Naive B cell (primary cell): ENCODE measurements at regions not wholly inside any gene's neighbourhood (a gene's known extent, or its start where the extent isn't known, plus 50 kb on each side); places are given as distances from the start of the nearest gene placed in this dataset.
"Not testable (repeated sequence)": the region's sequence is repeated elsewhere in the genome, so short reads cannot be mapped to it uniquely, and the experiment has no call there.

Experiments
- ATAC-seq, 2 donors: fragments of 150-1000 bp; cut with Tn5 transposase; 2 replicates each; pipeline ENCODE4 v1.10.0; 2021; ENCODE audit warnings: low read depth in 2 of 2, mild to moderate bottlenecking in 2 of 2, moderate library complexity in 2 of 2
- DNase-seq: peaks from one replicate; pipeline ENCODE4 v3.0.0; 2022
- H3K27ac Mint-ChIP-seq, 6 donors: one replicate each; pipeline ENCODE4 v1.8.0; 2020 to 2022; ENCODE audit warnings: mild to moderate bottlenecking in 6 of 6, mixed read lengths in 6 of 6, moderate library complexity in 5 of 6, inconsistent platforms in 2 of 6
- H3K27me3 Mint-ChIP-seq, 3 donors: one replicate each; pipeline ENCODE4 v1.8.0; 2021 to 2022; ENCODE audit warnings: mixed read lengths in 3 of 3, mild to moderate bottlenecking in 1 of 3
- H3K36me3 Mint-ChIP-seq, 2 donors: one replicate each; pipeline ENCODE4 v1.8.0; 2020 to 2022; ENCODE audit warnings: mixed read lengths in 2 of 2, inconsistent platforms in 1 of 2, mild to moderate bottlenecking in 1 of 2
- H3K4me1 Mint-ChIP-seq, 3 donors: one replicate each; pipeline ENCODE4 v1.8.0; 2020 to 2022; ENCODE audit warnings: mixed read lengths in 3 of 3, inconsistent platforms in 1 of 3, mild to moderate bottlenecking in 1 of 3, moderate library complexity in 1 of 3
- H3K4me3 Mint-ChIP-seq, 8 donors: one replicate each; pipeline ENCODE4 v1.8.0; 2020 to 2022; ENCODE audit warnings: mild to moderate bottlenecking in 8 of 8, mixed read lengths in 8 of 8, moderate library complexity in 8 of 8, inconsistent platforms in 2 of 8
- H3K9me3 Mint-ChIP-seq, 7 donors: one replicate each; pipeline ENCODE4 v1.8.0; 2020 to 2022; ENCODE audit warnings: mixed read lengths in 7 of 7, mild to moderate bottlenecking in 5 of 7, inconsistent platforms in 2 of 7, moderate library complexity in 1 of 7

GRCh38 chr1:48076017-48076416 lies 78.8 kb upstream of the TRABD2B start:
- Mint-ChIP-seq H3K4me3 (peak overlapping the region in 1 of 8 donors; percentile 11), H3K4me1 (peaks cover 0 to 4% (median 0%) of the 10 kb centered on the region in 3 donors), H3K9me3 (peaks cover 0 to 4% (median 0%) of the 10 kb centered on the region in 7 donors), H3K27me3 (peaks cover 10 to 26% (median 23%) of the 10 kb centered on the region in 3 donors), H3K36me3 (no peaks in the 10 kb centered on the region), H3K27ac (no peak overlapping the region)
- ATAC-seq (no peak), DNase-seq (no peak)

GRCh38 chr1:48073798-48074530 lies 76.8 kb upstream of the TRABD2B start:
- no peaks in the 10 kb centered on the region for H3K36me3 Mint-ChIP-seq
- peaks cover 0 to 4% (median 0%) of the 10 kb centered on the region in 7 donors for H3K9me3 Mint-ChIP-seq
- no peak overlapping the region for H3K27ac Mint-ChIP-seq
- no peak for DNase-seq
- ATAC-seq: no peak
- peaks cover 0 to 4% (median 0%) of the 10 kb centered on the region in 3 donors for H3K4me1 Mint-ChIP-seq
- H3K4me3 Mint-ChIP-seq: no peak overlapping the region
- peaks cover 14 to 31% (median 29%) of the 10 kb centered on the region in 3 donors for H3K27me3 Mint-ChIP-seq

GRCh38 chr1:48071513-48071912 lies 74.3 kb upstream of the TRABD2B start:
- H3K27me3 Mint-ChIP-seq: peaks cover 18 to 30% (median 22%) of the 10 kb centered on the region in 3 donors
- H3K27ac Mint-ChIP-seq: no peak overlapping the region
- H3K4me3 Mint-ChIP-seq: no peak overlapping the region
- peaks cover 0 to 4% (median 0%) of the 10 kb centered on the region in 3 donors for H3K4me1 Mint-ChIP-seq
- H3K9me3 Mint-ChIP-seq: peaks cover 0 to 4% (median 0%) of the 10 kb centered on the region in 7 donors
- ATAC-seq: no peak
- no peaks in the 10 kb centered on the region for H3K36me3 Mint-ChIP-seq
- DNase-seq: no peak

- H3K9me3 Mint-ChIP-seq: peaks cover 0 to 4% (median 0%) of the 10 kb centered on the region in 7 donors
- no peak for ATAC-seq
- no peak for DNase-seq
- H3K27me3 Mint-ChIP-seq: peaks cover 18 to 33% (median 22%) of the 10 kb centered on the region in 3 donors
- H3K27ac Mint-ChIP-seq: peak overlapping the region in 1 of 6 donors; percentile 26
- H3K4me1 Mint-ChIP-seq: no peaks in the 10 kb centered on the region
- no peaks in the 10 kb centered on the region for H3K36me3 Mint-ChIP-seq
- H3K4me3 Mint-ChIP-seq: no peak overlapping the region
These were observed 73.2 kb upstream of the TRABD2B start for GRCh38 chr1:48070396-48070750.

- ATAC-seq: no peak
- peaks cover 18 to 33% (median 22%) of the 10 kb centered on the region in 3 donors for H3K27me3 Mint-ChIP-seq
- no peaks in the 10 kb centered on the region for H3K36me3 Mint-ChIP-seq
These were observed 72.6 kb upstream of the TRABD2B start for GRCh38 chr1:48069662-48070395.

GRCh38 chr1:48068206-48068605 lies 71.0 kb upstream of the TRABD2B start:
- Mint-ChIP-seq H3K4me1 (no peaks in the 10 kb centered on the region), H3K9me3 (peaks cover 0 to 4% (median 0%) of the 10 kb centered on the region in 7 donors), H3K36me3 (no peaks in the 10 kb centered on the region), H3K27me3 (peaks cover 18 to 29% (median 22%) of the 10 kb centered on the region in 3 donors), H3K27ac (no peak overlapping the region), H3K4me3 (no peak overlapping the region)
- ATAC-seq: no peak
- no peak for DNase-seq

More at GRCh38 chr1:48069662-48070395, 72.6 kb upstream of the TRABD2B start:
- Mint-ChIP-seq H3K4me3 (no peak overlapping the region), H3K9me3 (peaks cover 0 to 4% (median 0%) of the 10 kb centered on the region in 7 donors), H3K27ac (peak overlapping the region in 1 of 6 donors; percentile 26), H3K4me1 (no peaks in the 10 kb centered on the region)
- DNase-seq: no peak

GRCh38 chr1:48066936-48067335 lies 69.8 kb upstream of the TRABD2B start:
- DNase-seq (no peak), ATAC-seq (no peak)
- Mint-ChIP-seq H3K27me3 (peaks cover 13 to 22% (median 15%) of the 10 kb centered on the region in 3 donors), H3K36me3 (no peaks in the 10 kb centered on the region), H3K9me3 (no peaks in the 10 kb centered on the region), H3K27ac (no peak overlapping the region), H3K4me3 (no peak overlapping the region), H3K4me1 (peaks cover 0 to 2% (median 1%) of the 10 kb centered on the region in 3 donors)

GRCh38 chr1:48064693-48065092 lies 67.5 kb upstream of the TRABD2B start:
- H3K4me1 Mint-ChIP-seq, ATAC-seq, H3K9me3 Mint-ChIP-seq, DNase-seq, H3K36me3 Mint-ChIP-seq, H3K27ac Mint-ChIP-seq, H3K4me3 Mint-ChIP-seq: not testable (repeated sequence)
- H3K27me3 Mint-ChIP-seq: peaks cover 13 to 16% (median 14%) of the 10 kb centered on the region in 3 donors

- ATAC-seq: no peak
- H3K4me3 Mint-ChIP-seq: no peak overlapping the region
- H3K27me3 Mint-ChIP-seq: peaks cover 0 to 11% (median 8%) of the 10 kb centered on the region in 3 donors
- no peaks in the 10 kb centered on the region for H3K9me3 Mint-ChIP-seq
- DNase-seq: no peak
- no peak overlapping the region for H3K27ac Mint-ChIP-seq
- no peaks in the 10 kb centered on the region for H3K36me3 Mint-ChIP-seq
- H3K4me1 Mint-ChIP-seq: peaks cover 0 to 6% (median 5%) of the 10 kb centered on the region in 3 donors
These were observed 65.2 kb upstream of the TRABD2B start for GRCh38 chr1:48062353-48062752.

- Mint-ChIP-seq H3K4me3 (no peak overlapping the region), H3K27me3 (peaks cover 0 to 17% (median 13%) of the 10 kb centered on the region in 3 donors), H3K36me3 (no peaks in the 10 kb centered on the region), H3K9me3 (no peaks in the 10 kb centered on the region), H3K4me1 (peaks cover 0 to 6% (median 5%) of the 10 kb centered on the region in 3 donors), H3K27ac (peak overlapping the region in 1 of 6 donors; percentile 45)
- peak in 1 of 2 donors; percentile 23 for ATAC-seq
- no peak for DNase-seq
These were observed 64.3 kb upstream of the TRABD2B start for GRCh38 chr1:48061162-48062136.

- Mint-ChIP-seq H3K9me3 (peaks cover 0 to 2% (median 0%) of the 10 kb centered on the region in 7 donors), H3K4me3 (no peak overlapping the region), H3K4me1 (peaks cover 0 to 6% (median 5%) of the 10 kb centered on the region in 3 donors), H3K27me3 (peaks cover 6 to 34% (median 29%) of the 10 kb centered on the region in 3 donors), H3K36me3 (no peaks in the 10 kb centered on the region), H3K27ac (no peak overlapping the region)
- DNase-seq (no peak), ATAC-seq (no peak)
These were observed 62.1 kb upstream of the TRABD2B start for GRCh38 chr1:48059289-48059688.

GRCh38 chr1:48058135-48059025 lies 61.2 kb upstream of the TRABD2B start:
- no peak overlapping the region for H3K27ac Mint-ChIP-seq
- H3K4me3 Mint-ChIP-seq: no peak overlapping the region
- ATAC-seq: no peak
- no peak for DNase-seq
- peaks cover 6 to 35% (median 34%) of the 10 kb centered on the region in 3 donors for H3K27me3 Mint-ChIP-seq
- H3K9me3 Mint-ChIP-seq: peaks cover 0 to 2% (median 0%) of the 10 kb centered on the region in 7 donors
- no peaks in the 10 kb centered on the region for H3K36me3 Mint-ChIP-seq
- peaks cover 0 to 6% (median 5%) of the 10 kb centered on the region in 3 donors for H3K4me1 Mint-ChIP-seq
